GM15510 (cell line): ENCODE measurements at regions not wholly inside any gene's neighbourhood (a gene's known extent, or its start where the extent isn't known, plus 50 kb on each side); places are given as distances from the start of the nearest gene placed in this dataset.

ENCODE experiments used
- POLR2A ChIP-seq: IDR thresholded peaks from 3 replicates; pipeline ENCODE4 v1.6.1; 2011; ENCODE audit warnings: borderline replicate concordance; ENCODE audit not compliant: insufficient read length; ENCODE audit errors: extremely low read depth

DNA sequence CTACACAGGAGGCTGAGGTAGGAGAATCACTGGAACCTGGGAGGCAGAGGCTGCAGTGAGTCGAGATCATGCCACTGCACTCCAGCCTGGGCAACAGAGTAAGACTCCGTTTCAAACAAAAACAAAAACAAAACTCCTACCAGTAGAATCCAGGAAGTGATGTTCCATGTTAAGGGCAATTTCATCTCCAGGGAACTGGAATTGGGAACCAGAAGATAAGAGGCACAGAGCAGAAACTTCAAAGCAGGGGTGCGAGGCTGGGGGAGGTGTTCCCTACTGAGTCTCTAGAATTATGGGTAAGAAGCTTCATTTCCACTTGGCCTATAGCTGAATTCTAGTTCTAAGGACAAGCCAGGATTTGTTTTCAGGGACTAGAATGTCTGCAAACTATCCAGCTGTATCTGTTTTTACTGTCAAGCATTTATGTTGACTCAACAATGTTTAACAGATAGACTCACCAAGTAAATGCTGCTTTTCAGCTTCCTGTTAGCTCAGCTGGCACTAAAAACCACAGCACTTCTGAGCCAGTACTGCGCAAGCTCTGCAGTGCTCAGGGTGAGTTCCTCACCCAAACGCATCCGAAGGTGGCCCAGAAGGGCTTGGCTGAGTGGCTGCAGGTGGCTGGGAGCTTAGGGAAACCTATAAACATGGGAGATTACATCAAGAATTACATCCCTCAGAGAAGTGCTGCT lies 320.1 kb downstream of the MTRR start:
- TF ChIP-seq POLR2A, result no peak

DNA sequence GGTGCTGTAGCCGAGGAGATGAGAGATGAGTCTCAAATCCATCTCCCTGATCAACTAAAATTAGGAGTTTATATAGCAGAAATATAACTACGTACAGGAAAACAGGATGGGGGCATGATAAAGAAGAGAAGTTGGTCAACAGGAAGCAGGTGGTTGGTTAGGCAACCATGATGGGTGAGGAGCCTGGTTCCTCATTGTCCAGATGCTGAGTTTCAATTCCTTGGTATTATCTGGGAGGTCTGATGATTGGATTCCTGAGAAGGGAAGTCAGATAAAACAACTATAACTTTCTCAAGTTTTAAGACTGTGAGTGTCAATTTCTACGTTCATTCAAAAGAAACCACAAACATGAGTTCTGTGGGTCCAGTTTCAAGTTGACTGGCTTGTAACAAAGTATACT lies 323.9 kb downstream of the MTRR start:
- no peak for TF ChIP-seq POLR2A

DNA sequence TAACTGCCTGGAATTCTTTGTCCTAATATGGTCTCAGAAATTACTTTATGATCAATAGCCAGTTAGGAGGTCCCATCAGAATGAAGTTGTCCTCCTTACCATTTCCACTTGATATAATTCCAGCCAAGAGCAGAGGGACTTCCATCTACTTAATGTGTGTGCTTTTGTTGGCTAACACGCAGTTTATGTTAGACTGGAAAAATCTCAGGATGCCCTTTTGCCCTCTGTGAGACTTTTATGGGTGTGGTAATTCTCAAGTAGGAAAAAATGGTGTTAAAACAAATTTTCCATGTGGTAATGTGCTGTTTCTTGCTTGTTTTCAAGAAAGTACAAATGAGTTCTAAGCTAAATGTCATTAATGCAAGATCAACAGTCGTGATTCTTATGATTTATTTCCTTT lies 327.1 kb downstream of the MTRR start:
- TF ChIP-seq POLR2A, result no peak

DNA sequence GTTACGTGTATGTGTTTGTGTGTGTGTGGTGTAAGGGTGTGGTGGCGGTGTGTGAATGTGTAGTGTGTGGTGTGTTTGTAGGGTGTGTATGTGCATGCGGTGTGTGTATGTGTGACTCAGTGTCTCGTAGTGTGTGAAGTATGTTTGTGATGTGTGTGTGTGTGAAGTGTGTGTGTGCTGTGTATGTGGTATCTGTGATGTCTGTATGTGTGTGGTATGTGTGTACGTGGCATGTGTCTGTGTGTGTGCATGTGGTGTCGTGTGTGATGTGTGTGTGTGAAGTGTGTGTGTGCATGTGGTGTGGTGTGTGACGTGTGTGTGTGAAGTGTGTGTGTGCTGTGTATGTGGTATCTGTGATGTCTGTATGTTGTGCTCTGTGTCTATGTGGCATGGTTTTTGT lies 339.4 kb downstream of the MTRR start:
- TF ChIP-seq POLR2A, result no peak

DNA sequence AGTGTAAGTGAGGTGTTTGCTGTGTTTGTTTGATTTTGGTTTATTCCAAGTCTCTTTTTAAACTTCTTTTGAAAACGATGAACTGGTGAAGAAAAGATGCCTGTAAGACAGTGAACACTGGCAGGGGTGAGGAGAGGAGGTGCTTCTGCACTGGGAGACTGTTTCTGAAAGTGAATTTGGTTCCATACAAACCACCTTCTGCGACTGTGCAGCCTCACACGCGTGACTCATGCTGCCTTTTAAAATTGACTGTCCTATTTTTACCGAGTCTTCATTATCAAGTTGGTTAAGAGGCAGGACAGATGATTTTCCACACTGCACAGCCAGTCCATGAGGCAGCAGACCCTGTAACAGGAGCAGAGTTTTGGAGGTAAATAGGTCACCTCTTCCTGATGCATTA lies 340.6 kb downstream of the MTRR start:
- no peak for TF ChIP-seq POLR2A

DNA sequence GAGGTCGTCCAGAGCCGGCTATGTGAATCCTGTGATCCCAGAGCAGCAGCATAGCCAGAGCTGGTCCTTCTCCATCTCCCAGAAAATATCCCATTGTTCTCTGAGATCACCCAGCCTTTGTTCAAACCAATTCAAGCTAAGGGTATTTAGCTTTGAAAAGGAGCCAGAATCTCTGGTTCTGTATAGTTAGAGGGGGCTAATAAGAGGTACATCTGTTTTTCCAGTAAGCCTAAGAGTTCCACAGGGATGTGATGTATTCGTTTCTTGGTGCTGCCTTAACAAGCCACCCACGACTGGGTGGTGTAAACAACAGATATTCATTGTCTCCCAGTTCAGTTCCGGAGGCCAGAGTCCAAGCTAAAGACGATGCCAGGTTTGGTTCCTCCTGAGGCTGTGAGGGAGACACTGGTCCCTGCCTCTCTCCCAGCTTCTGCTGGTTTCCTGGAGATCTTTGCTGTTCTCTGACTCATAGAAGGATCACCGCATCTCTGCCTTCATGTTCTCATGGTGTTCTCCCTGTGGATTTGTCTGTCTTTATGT lies 344.8 kb downstream of the MTRR start:
- no peak for TF ChIP-seq POLR2A

DNA sequence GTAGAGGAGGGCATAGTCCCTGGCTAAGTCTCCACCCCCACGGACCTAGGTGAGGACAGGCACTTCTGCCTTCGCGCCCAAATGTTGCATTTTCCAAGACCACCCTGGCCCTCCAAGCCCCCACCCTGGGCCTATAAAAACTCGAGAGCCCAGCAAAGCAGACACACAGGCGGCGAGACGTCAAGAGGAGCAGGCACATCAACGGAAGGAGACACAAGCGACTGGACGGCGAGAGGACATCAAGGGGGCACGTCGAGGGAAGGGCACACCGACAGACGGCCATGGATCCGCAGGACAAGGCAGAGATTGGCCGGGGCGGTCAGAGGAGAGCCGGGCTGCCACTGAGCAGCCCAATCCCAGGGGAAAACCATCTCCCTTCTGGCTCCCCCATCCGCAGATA lies 348.0 kb downstream of the MTRR start:
- TF ChIP-seq POLR2A, result no peak

DNA sequence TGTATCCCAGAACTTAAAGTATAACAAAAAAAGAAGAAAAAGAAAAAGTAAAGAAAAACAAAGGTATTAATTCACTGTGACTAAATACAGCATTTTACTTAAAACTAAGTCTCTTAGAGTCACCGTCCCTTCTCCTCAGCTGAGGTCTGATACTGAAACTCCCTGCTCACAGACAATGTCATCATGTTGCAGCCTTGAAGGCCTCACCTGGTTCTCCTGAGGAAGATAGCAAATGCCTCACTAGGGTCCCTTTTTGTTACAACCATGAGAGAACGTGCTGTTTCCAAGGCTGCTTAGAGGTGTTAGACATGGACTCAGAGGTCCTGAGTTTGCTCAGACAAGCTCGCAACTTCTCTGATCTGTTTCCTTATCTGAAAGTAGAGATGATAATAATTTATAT lies 357.2 kb downstream of the MTRR start:
- no peak for TF ChIP-seq POLR2A

DNA sequence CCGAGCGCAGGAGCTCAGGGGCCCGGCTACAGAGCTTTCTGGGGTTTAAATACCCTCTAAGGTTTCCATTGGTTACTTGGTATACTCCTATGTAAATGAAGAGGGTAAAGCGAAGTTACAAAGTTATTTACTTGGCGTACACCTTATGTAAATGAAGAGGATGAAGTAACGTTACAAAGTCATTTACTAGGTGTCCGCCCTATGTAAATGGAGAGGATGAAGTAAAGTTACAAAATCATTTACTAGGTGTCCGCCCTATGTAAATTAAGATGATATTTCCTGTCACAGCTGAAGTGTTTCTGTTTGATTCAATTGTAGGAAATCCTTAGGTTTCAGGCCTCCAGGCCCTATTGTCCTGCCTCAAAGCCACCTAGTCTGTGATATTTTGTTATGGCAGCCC lies 358.2 kb downstream of the MTRR start:
- TF ChIP-seq POLR2A, result no peak

DNA sequence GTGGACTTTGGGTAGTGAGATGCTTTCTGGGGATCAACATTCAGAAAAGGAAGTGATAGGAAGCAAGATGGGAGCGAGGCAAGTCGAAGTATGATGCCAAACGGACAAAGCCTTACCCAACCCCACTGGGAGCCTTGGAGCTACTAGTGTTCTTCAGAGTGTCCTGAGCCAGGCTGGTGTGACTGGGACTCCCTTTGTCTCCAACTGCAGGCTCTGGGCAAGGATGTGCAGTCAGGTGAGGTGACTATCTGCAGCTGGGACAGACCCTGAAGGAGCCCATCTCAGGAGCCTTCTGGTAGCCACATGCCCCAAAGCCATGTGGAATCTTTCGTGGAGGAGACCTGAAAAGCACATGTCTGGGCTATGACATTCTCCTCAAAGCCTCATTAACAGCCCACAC lies 360.6 kb downstream of the MTRR start:
- TF ChIP-seq POLR2A, result no peak

DNA sequence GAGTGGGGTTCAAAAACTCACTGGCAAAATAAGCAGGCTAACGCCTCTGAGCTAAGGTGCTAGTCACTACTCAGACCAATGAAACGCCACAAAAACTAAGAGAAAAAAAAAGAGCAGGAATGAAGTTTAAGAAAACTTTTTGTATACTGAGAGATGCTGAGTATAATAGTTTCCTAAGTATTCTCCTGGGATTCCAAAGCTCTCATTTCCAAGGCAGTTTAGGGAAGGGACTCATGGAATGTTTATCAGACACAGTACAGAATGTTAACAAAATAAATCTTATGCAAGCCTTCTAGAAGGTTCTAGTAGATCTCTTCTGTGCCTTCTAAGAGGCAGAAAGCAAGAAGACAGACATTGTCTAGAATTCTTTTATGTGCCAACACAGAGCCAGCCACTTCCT lies 361.9 kb downstream of the MTRR start:
- TF ChIP-seq POLR2A, result no peak

DNA sequence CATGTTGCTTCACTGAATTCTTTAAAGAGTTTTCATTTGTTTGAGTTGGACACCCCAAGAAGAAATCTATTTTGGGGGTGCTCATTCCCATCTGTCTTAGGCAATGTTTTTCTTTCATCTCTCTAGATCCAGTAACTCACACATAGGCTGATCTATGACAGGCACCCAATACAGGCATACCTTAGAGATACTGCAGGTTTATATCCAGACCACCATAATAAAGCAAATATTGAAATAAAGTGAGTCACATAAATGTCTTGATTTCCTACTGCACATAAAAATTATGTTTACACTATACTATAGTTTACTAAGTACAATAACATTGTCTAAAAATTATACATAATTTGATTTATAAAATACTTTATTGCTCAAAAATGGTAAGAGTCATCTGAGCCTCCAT lies 364.5 kb downstream of the MTRR start:
- TF ChIP-seq POLR2A, result no peak

DNA sequence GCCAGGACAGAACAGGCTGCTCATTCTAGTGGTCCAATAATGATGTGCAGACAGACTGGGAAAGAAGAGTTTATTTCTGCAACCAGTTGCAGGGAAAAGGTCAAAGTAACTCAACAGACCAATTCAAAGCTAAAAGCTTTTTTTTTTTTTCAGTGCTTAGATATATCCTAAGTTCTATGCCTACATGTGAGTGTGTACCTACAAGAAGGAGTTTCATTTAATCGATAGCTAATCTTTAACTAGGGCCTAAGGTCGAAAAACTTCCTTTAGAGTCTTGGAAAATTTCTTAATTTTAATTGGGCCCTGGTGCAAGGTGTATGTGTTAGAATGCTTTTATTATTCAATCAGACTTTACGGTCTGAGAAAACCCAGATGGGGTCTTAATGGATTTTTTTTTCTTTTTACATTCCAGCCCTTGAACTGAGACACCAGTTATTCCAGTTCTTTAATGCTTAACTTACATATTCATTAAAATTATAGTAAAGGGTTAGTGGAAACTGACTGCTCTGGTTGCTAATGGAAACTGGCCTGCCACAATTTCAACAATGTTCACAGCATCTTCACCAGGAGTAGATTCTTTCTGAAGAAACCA lies 365.3 kb downstream of the MTRR start:
- no peak for TF ChIP-seq POLR2A

DNA sequence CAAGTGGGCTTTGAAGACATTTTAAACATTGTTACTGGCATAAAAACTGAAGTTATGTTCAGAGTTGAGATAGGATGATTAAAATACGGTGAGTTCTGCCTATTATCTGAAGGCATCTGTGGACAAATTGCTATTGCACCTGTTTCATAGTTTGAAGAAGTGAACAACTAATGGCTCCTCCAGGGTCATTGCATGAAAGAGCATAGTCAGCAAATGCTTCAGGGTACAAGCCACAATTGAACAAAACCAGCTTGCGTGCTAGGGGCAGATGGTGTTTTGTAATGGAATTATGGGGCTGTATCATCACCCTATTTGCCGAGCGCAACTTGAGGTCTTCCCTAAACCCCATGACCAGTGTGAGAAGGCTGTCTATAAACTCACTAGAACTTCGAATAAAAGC lies 369.1 kb downstream of the MTRR start:
- no peak for TF ChIP-seq POLR2A

DNA sequence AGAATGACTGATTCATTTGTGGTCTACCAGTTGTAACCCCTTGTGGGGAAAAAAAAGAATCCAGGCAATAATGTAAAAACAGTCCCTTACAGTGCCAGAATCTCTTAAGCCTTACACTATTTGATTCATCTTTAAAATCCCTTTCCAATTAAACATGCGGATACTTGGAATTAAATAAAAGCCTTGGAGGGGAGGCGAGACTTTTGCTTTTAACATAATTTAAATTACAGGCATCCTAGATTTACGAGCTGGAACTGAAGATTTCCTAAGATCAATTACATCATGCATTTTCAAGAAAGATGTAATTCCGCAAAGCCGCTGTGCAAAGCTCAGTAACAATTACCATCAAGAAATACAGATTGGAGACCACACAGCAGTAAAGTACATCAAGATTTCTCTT lies 370.2 kb downstream of the MTRR start:
- no peak for TF ChIP-seq POLR2A

DNA sequence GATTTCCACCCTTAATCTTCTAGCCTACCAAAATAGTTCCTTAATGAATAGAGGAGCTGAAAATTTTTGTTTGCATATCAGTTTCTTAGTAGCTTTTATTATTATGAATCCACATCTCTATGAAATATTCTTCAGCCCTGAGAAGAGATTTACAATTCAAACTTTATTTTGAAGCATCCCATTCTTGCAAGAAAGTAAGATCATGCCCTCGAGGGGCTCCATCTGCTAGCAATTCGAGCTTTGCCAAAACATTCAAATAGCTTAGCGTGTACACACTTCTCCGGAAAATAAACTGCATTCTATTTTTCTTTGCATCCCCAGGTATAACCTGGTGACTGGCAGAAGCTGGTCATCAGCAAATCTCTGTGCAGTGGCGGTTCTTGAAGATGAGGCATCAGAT lies 370.7 kb downstream of the MTRR start:
- no peak for TF ChIP-seq POLR2A
